Mucosa of gallbladder (tissue), 1 donor: ENCODE measurements at regions not wholly inside any gene's neighbourhood (a gene's known extent, or its start where the extent isn't known, plus 50 kb on each side); places are given as distances from the start of the nearest gene placed in this dataset.

Experiments used
- DNase-seq: peaks from one replicate; pipeline ENCODE4 v3.0.0-alpha.2; 2020; ENCODE audit warnings: low spot score
- donor health status: DM: no; HTN: no; CAD: no.

- peak; percentile 26 for DNase-seq
Observed at GRCh38 chr13:95497381-95497807, 55.1 kb upstream of the CLDN10 start.

- no peak for DNase-seq
Observed at GRCh38 chr13:95498886-95499285, 53.6 kb upstream of the CLDN10 start.

- no peak for DNase-seq
Observed at GRCh38 chr13:95499811-95500712, 52.5 kb upstream of the CLDN10 start.

GRCh38 chr13:95502216-95502615, 50.3 kb upstream of the CLDN10 start:
- no peak for DNase-seq
